ENCODE measurements at regions not wholly inside any gene's neighbourhood (a gene's known extent, or its start where the extent isn't known, plus 50 kb on each side); places are given as distances from the start of the nearest gene placed in this dataset.

DNA sequence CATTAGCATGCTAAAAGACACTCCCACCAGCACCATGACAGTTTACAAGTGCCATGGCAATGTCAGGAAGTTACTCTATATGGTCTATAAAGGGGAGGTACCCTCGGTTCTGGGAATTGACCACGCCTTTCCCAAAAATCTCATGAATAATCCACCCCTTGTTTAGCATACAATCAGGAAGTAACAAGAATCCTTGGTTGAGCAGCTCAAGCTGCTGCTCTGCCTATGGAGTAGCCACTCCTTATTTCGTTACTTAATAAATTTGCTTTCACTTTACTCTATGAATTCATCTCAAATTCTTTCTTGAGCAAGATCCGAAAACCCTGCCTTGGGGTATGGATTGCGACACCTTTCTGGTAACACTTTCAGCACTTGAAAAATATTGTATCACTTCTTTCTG, 243.0 kb downstream of the BMP2 start:
- no peak for DNase-seq (ENCODE audit: low read depth)
- no peak overlapping the region for H3K4me3 ChIP-seq (ENCODE audit: low read length)
- TF ChIP-seq, protein P1, sequence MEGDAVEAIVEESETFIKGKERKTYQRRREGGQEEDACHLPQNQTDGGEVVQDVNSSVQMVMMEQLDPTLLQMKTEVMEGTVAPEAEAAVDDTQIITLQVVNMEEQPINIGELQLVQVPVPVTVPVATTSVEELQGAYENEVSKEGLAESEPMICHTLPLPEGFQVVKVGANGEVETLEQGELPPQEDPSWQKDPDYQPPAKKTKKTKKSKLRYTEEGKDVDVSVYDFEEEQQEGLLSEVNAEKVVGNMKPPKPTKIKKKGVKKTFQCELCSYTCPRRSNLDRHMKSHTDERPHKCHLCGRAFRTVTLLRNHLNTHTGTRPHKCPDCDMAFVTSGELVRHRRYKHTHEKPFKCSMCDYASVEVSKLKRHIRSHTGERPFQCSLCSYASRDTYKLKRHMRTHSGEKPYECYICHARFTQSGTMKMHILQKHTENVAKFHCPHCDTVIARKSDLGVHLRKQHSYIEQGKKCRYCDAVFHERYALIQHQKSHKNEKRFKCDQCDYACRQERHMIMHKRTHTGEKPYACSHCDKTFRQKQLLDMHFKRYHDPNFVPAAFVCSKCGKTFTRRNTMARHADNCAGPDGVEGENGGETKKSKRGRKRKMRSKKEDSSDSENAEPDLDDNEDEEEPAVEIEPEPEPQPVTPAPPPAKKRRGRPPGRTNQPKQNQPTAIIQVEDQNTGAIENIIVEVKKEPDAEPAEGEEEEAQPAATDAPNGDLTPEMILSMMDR (conservative IDR thresholded peaks at IDR 0.05; ENCODE audit: low read depth, low read length): no peak

DNA sequence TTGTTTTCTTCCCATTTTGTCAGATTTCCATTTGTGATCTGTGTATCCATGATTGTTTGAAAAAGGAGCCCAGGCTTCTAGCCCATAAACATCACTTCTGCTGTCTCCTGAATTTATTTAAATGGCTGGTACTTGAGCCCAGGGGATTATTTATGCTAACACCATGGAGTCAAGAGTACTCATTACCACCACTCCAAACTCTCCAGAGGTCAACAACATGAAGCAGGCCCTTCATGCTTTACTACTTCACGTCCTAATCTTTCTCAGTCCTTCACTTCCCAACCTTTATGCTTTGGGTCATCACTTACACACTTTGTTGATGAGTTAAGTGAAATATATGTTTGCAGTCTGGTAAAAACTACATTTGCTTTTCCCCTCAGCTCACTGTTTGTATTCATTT, 247.8 kb downstream of the BMP2 start:
- no peak overlapping the region for H3K4me3 ChIP-seq (ENCODE audit: low read length)
- TF ChIP-seq, protein P1 (conservative IDR thresholded peaks at IDR 0.05; ENCODE audit: low read depth, low read length): no peak
- no peak for DNase-seq (ENCODE audit: low read depth)

DNA sequence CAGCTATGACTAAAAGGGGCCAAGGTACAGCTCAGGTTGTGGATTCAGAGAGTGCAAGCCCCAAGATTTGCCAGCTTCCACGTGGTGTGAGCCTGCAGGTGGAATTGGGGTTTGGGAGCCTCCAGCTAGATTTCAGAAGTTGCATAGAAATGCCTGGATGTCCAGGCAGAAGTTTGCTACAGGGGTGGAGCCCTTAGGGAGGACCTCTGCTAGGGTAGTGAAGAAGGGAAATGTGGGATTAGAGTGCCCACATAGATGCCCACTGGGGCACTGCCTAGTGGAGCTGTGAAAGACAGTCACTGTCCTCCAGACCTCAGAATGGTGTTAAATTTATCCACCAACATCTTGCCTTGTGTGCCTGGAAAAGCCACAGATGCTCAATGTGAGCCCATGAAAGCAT, 255.1 kb downstream of the BMP2 start:
- DNase-seq (ENCODE audit: low read depth): no peak
- TF ChIP-seq, protein P1 (conservative IDR thresholded peaks at IDR 0.05; ENCODE audit: low read depth, low read length): no peak
- no peak overlapping the region for H3K4me3 ChIP-seq (ENCODE audit: low read length)

DNA sequence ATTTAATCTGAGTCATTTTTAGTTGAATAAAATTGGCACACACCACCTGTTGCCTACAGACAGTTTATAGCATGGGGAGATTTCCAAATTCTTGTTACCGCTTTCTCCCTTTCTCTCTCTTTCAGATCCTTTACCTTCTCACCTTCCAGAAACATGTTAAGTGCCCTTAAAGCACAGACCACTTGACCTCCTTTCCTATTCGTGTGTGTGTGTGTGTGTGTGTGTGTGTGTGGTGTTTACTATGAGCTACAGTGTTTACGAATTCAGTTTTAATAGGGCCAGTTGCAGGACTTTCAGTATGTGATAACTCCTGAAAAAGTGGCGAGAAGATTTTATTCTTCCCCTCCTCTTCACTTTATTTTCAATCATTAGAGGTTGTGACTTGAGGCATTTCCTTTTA, 258.1 kb downstream of the BMP2 start:
- H3K4me3 ChIP-seq (ENCODE audit: low read length): no peak overlapping the region
- no peak for DNase-seq (ENCODE audit: low read depth)
- TF ChIP-seq, protein P1 (conservative IDR thresholded peaks at IDR 0.05; ENCODE audit: low read depth, low read length): no peak

DNA sequence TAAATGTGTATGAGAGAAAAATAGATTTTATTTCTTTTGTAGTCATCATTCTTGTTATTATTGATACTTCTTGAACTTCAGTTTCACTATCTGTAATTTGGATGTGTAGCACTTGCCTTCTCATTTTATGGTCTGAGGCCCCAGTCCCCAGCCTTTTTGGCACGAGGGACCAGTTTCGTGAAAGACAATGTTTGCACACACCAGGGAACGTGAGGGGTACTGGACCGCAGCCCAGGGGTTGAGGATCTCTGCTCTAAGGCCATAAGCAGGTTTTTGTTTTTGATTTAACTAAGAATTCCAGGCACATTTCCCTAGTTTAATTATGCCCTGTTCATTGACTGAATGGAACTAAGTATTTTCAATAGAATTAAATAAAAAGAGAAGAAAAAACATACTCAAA, 261.5 kb downstream of the BMP2 start:
- TF ChIP-seq, protein P1 (conservative IDR thresholded peaks at IDR 0.05; ENCODE audit: low read depth, low read length): no peak
- no peak for DNase-seq (ENCODE audit: low read depth)
- H3K4me3 ChIP-seq (ENCODE audit: low read length): no peak overlapping the region

DNA sequence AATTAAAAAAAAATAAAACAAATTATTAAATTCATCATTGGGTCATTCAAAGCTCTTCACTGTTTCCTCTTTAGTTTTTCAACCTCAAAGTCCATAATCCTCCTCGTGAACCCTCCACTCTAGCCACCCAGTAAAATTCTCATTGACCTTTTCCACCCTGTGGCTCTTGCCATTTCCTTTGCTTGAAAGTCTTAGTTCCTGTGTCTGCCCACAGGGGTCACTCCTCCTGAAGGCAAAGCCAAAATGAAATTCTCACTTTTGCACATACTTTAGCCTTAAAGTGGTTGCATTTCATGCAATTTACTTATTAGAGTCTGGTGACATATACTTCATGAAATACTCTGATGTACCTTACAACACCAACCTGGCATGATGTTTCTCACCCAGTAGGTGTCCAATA, 263.7 kb downstream of the BMP2 start:
- no peak for DNase-seq (ENCODE audit: low read depth)
- H3K4me3 ChIP-seq (ENCODE audit: low read length): no peak overlapping the region
- TF ChIP-seq, protein P1 (conservative IDR thresholded peaks at IDR 0.05; ENCODE audit: low read depth, low read length): peak; percentile 58

DNA sequence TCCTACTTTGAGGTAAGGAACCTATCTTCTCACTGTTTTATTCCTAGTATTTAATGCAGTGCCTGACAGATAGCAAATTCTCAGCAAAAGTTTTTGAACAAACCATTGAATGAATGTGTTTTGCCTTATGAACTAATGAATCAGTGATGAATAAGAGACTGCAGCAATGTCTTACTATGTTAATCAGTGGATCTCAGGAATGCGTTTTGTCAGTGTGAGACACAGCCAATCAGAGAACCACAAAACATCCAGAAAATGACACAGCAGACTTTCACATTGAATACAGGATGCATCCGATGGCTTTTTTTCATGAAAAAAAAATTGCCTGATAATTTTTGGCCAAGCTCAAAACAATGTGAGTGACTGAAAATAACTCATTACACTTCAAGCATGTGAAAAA, 270.5 kb downstream of the BMP2 start:
- TF ChIP-seq, protein P1 (conservative IDR thresholded peaks at IDR 0.05; ENCODE audit: low read depth, low read length): no peak
- no peak overlapping the region for H3K4me3 ChIP-seq (ENCODE audit: low read length)
- DNase-seq (ENCODE audit: low read depth): peak; percentile 3

All from retinal pigment epithelial cell (primary cell).